Ovary (tissue), 3 donors: ENCODE measurements at regions not wholly inside any gene's neighbourhood (a gene's known extent, or its start where the extent isn't known, plus 50 kb on each side); places are given as distances from the start of the nearest gene placed in this dataset.

ENCODE experiments used
- CTCF ChIP-seq, 3 donors: fragments of 450-650 bp in 2 of 3; fragments of 200-600 bp in 1 of 3; IDR thresholded peaks; one replicate each; pipeline versions ENCODE4 v1.5.1 to v1.8.0; 2016 to 2022; ENCODE audit warnings: antibody characterized with exemption in 3 of 3, mild to moderate bottlenecking in 1 of 3
- EP300 ChIP-seq: sonication (generic); formaldehyde crosslinking; IDR thresholded peaks from one replicate; pipeline ENCODE4 v1.6.1; 2017; ENCODE audit warnings: antibody characterized with exemption
- POLR2A ChIP-seq: fragments of 450-650 bp; IDR thresholded peaks from one replicate; pipeline ENCODE4 v1.6.1; 2017; ENCODE audit warnings: antibody characterized with exemption, mild to moderate bottlenecking, moderate library complexity
- donor health status: DM: no; HTN: no; CAD: no.

DNA sequence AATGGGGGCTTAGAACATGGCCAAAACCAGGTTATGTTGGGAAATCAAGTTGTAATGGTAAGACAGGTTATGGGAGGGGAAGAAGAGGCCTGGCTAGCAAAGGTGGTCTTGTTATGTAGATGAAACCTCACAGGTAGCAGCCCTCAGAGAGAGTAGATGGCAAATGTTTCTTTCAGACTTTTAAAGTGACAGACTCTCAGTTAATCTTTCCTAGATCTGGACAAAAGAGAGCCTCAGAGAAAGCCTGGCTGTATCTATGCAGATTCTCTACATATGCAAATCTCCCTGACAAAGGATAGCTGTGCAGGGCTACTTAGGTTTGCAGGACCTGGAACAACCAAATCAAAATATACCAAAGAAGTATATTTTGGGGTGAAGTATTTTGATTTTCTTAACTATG lies 284.1 kb upstream of the AMOT start:
- TF ChIP-seq CTCF (IDR thresholded peaks at IDR 0.05) (no peak), POLR2A (no peak), EP300 (no peak)
